K562 (cell line): ENCODE measurements at regions not wholly inside any gene's neighbourhood (a gene's known extent, or its start where the extent isn't known, plus 50 kb on each side); places are given as distances from the start of the nearest gene placed in this dataset.
"Not testable (repeated sequence)": the region's sequence is repeated elsewhere in the genome, so short reads cannot be mapped to it uniquely, and the experiment has no call there.

Experiments
- CEBPB ChIP-seq: fragments of 450-650 bp; IDR thresholded peaks from 2 replicates; pipeline ENCODE4 v1.6.1; 2016; ENCODE audit warnings: missing genetic modification characterization, missing compliant biosample characterization
- MCM5 ChIP-seq: fragments of 450-650 bp; IDR thresholded peaks from 2 replicates; pipeline ENCODE4 v1.6.1; 2016; ENCODE audit warnings: low read depth
- NR4A1 ChIP-seq, 2 experiments: fragments of 250-450 bp in 1 of 2; fragments of 450-650 bp in 1 of 2; sonication (Bioruptor Pico) in 1 of 2; IDR thresholded peaks; 2 replicates each; pipeline versions ENCODE4 v1.4.0 to v1.6.1; 2016 to 2020; ENCODE audit warnings: mild to moderate bottlenecking in 2 of 2, missing compliant biosample characterization in 1 of 2, missing genetic modification characterization in 1 of 2, moderate library complexity in 1 of 2
- POLR2A ChIP-seq: fragments of 450-650 bp; conservative IDR thresholded peaks from 2 replicates; pipeline ENCODE4 v1.6.1; 2016
- REST ChIP-seq, 2 experiments: fragments of 450-650 bp; formaldehyde crosslinking in 1 of 2; IDR thresholded peaks; 2 replicates each; pipeline versions ENCODE4 v1.4.0 to v1.6.1; 2014 to 2020; ENCODE audit warnings: mild to moderate bottlenecking in 2 of 2, borderline replicate concordance in 1 of 2, low read depth in 1 of 2
- SAFB ChIP-seq: fragments of 200-400 bp; formaldehyde crosslinking; IDR thresholded peaks from 2 replicates; pipeline ENCODE4 v1.6.1; 2017; ENCODE audit warnings: low read depth, low read length, borderline replicate concordance
- SIX5 ChIP-seq, 2 experiments: IDR thresholded peaks; 2 replicates each; pipeline ENCODE4 v1.6.1; 2011; ENCODE audit warnings: low read length in 2 of 2, borderline replicate concordance in 1 of 2, low read depth in 1 of 2, mild to moderate bottlenecking in 1 of 2, moderate library complexity in 1 of 2; ENCODE audit not compliant: insufficient read depth in 1 of 2
- THRA ChIP-seq: fragments of 450-650 bp; IDR thresholded peaks from 2 replicates; pipeline ENCODE4 v1.6.1; 2017; ENCODE audit warnings: mild to moderate bottlenecking, moderate library complexity
- ZNF143 ChIP-seq: sonication (generic); formaldehyde crosslinking; IDR thresholded peaks from 2 replicates; pipeline ENCODE4 v1.9.0; 2022; ENCODE audit warnings: mild to moderate bottlenecking, missing genetic modification reagents
- ZNF280B ChIP-seq: fragments of 250-450 bp; sonication (Bioruptor Pico); IDR thresholded peaks from 2 replicates; pipeline ENCODE4 v1.5.1; 2021; ENCODE audit warnings: mild to moderate bottlenecking
- TF ChIP-seq, protein P1 (sequence below): fragments of 250-450 bp; sonication (Bioruptor Pico); IDR thresholded peaks from 2 replicates; pipeline ENCODE4 v1.5.0; 2020; ENCODE audit warnings: mild to moderate bottlenecking, borderline replicate concordance
- TF ChIP-seq, protein P2 (sequence below), 3 experiments: IDR thresholded peaks in 2 of 3; conservative IDR thresholded peaks in 1 of 3; 2 replicates each; pipeline ENCODE4 v1.5.1; 2011 to 2012; ENCODE audit warnings: low read length in 3 of 3, mild to moderate bottlenecking in 3 of 3, control low read depth in 2 of 3, improper control_type of control experiment in 1 of 3, inconsistent platforms in 1 of 3, low read depth in 1 of 3, mixed read lengths in 1 of 3, moderate library complexity in 1 of 3; ENCODE audit not compliant: insufficient read depth in 2 of 3
- TF ChIP-seq, protein P3 (sequence below): sonication (generic); formaldehyde crosslinking; IDR thresholded peaks from 2 replicates; pipeline ENCODE4 v1.8.1; 2023; ENCODE audit warnings: mild to moderate bottlenecking, missing genetic modification reagents

DNA sequence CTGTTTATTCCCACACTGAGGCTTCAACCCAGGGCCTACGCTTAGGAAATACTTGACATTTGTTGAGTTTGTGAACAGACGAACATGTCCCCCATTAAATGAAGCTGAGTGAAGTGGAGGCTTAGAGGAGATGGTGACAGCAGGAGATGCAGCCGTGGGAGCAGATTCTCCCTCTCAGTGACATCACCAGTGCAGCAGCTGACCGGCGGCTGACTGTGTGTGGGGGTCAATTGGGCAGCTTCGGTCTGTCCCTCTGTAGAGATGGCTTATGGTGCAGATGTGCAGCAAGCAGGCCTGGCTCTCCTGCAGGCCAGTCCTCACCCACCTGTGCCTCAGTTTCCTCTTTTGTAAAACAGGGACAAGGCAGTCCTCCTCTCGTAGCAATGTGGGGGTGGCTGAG is 201.8 kb downstream of the RTP5 start:
- TF ChIP-seq ZNF143 (CRISPR knock-in tag); SIX5 (IDR thresholded peaks at IDR 0.05; ENCODE audit: borderline replicate concordance in 1 of 2, insufficient read depth in 1 of 2, low read depth in 1 of 2, low read length in 2 of 2); CEBPB (tag); SAFB; MCM5; THRA; NR4A1 (CRISPR knock-in tag; IDR thresholded peaks at IDR 0.05); NR4A1 (tag; IDR thresholded peaks at IDR 0.05); ZNF280B (CRISPR knock-in tag); REST (IDR thresholded peaks at IDR 0.05; ENCODE audit: borderline replicate concordance); REST (CRISPR knock-in tag; IDR thresholded peaks at IDR 0.05; ENCODE audit: low read depth); POLR2A: not testable (repeated sequence)
- TF ChIP-seq, protein P1, sequence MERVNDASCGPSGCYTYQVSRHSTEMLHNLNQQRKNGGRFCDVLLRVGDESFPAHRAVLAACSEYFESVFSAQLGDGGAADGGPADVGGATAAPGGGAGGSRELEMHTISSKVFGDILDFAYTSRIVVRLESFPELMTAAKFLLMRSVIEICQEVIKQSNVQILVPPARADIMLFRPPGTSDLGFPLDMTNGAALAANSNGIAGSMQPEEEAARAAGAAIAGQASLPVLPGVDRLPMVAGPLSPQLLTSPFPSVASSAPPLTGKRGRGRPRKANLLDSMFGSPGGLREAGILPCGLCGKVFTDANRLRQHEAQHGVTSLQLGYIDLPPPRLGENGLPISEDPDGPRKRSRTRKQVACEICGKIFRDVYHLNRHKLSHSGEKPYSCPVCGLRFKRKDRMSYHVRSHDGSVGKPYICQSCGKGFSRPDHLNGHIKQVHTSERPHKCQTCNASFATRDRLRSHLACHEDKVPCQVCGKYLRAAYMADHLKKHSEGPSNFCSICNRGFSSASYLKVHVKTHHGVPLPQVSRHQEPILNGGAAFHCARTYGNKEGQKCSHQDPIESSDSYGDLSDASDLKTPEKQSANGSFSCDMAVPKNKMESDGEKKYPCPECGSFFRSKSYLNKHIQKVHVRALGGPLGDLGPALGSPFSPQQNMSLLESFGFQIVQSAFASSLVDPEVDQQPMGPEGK (CRISPR knock-in tag) = not testable (repeated sequence)
- TF ChIP-seq, protein P2, sequence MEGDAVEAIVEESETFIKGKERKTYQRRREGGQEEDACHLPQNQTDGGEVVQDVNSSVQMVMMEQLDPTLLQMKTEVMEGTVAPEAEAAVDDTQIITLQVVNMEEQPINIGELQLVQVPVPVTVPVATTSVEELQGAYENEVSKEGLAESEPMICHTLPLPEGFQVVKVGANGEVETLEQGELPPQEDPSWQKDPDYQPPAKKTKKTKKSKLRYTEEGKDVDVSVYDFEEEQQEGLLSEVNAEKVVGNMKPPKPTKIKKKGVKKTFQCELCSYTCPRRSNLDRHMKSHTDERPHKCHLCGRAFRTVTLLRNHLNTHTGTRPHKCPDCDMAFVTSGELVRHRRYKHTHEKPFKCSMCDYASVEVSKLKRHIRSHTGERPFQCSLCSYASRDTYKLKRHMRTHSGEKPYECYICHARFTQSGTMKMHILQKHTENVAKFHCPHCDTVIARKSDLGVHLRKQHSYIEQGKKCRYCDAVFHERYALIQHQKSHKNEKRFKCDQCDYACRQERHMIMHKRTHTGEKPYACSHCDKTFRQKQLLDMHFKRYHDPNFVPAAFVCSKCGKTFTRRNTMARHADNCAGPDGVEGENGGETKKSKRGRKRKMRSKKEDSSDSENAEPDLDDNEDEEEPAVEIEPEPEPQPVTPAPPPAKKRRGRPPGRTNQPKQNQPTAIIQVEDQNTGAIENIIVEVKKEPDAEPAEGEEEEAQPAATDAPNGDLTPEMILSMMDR (IDR thresholded peaks at IDR 0.05 in 2 of 3, conservative IDR thresholded peaks at IDR 0.05 in 1 of 3; ENCODE audit: insufficient read depth in 2 of 3, low read depth in 1 of 3, low read length in 3 of 3) = not testable (repeated sequence)
- TF ChIP-seq, protein P3, sequence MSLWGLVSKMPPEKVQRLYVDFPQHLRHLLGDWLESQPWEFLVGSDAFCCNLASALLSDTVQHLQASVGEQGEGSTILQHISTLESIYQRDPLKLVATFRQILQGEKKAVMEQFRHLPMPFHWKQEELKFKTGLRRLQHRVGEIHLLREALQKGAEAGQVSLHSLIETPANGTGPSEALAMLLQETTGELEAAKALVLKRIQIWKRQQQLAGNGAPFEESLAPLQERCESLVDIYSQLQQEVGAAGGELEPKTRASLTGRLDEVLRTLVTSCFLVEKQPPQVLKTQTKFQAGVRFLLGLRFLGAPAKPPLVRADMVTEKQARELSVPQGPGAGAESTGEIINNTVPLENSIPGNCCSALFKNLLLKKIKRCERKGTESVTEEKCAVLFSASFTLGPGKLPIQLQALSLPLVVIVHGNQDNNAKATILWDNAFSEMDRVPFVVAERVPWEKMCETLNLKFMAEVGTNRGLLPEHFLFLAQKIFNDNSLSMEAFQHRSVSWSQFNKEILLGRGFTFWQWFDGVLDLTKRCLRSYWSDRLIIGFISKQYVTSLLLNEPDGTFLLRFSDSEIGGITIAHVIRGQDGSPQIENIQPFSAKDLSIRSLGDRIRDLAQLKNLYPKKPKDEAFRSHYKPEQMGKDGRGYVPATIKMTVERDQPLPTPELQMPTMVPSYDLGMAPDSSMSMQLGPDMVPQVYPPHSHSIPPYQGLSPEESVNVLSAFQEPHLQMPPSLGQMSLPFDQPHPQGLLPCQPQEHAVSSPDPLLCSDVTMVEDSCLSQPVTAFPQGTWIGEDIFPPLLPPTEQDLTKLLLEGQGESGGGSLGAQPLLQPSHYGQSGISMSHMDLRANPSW (CRISPR knock-in tag) = not testable (repeated sequence)
